ENCODE measurements at regions not wholly inside any gene's neighbourhood (a gene's known extent, or its start where the extent isn't known, plus 50 kb on each side); places are given as distances from the start of the nearest gene placed in this dataset.

DNA sequence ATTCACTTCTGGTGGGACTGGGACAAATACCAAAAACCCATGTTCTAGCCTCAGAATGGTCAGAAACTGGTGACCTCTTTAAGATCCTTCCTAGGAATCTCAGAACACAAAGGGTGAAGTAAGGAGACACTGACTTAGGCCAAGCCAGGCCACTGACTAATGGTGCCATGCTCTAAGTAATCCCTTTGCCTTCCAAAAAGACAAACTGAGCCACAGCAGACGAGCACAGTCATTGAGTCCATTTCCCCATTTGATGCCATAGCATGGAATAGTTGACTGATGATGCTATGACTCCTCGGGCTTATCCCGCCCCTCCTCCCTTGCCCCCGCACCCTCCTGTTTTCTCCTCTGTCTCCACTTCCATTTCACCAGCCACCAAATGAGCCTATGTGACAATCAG lies 145.8 kb upstream of the ZNF648 start:
- DNase-seq (ENCODE audit: low read depth, low spot score) (no peak), ATAC-seq (no peak)
- no peaks in the 10 kb centered on the region for H3K27me3 ChIP-seq (ENCODE audit: insufficient read depth, low read length)
- H3K9me3 ChIP-seq (ENCODE audit: control insufficient read depth in 1 of 2, insufficient read depth in 1 of 2, low read depth in 1 of 2, low read length in 2 of 2): no peaks in the 10 kb centered on the region
- no peak overlapping the region for H3K4me3 ChIP-seq (replicated peaks in 1 of 2; ENCODE audit: low read depth in 1 of 2, low read length in 2 of 2)
- H3K4me2 ChIP-seq (ENCODE audit: low read length): no peak overlapping the region
- H4K20me1 ChIP-seq (ENCODE audit: insufficient read depth): no peaks in the 10 kb centered on the region
- POLR2A ChIA-PET: no interaction called here
- no peaks in the 10 kb centered on the region for H3K79me2 ChIP-seq (ENCODE audit: insufficient read depth, low read length)
- no peak overlapping the region for H3K27ac ChIP-seq (ENCODE audit: low read depth, low read length)
- H3K9me2 ChIP-seq (ENCODE audit: insufficient read depth): no peaks in the 10 kb centered on the region
- H3K4me1 ChIP-seq (ENCODE audit: control insufficient read depth in 1 of 2, insufficient read depth in 2 of 2, low read length in 2 of 2): no peaks in the 10 kb centered on the region
- no peak overlapping the region for H3K9ac ChIP-seq (ENCODE audit: low read length)
- RAD21 ChIA-PET (ENCODE audit: low non-redundant PET in 1 of 2, low total read pairs in 2 of 2, uncharacterized antibody in 2 of 2, unreplicated experiment in 2 of 2): no interaction called here
- BruUV-seq (replicated peaks): no TSS peak
- TF ChIP-seq POLR2AphosphoS5 (IDR thresholded peaks at IDR 0.05; ENCODE audit: low read depth, low read length) (no peak), ATF3 (IDR thresholded peaks at IDR 0.05) (no peak), ZFX (IDR thresholded peaks at IDR 0.05) (no peak), RAD21 (IDR thresholded peaks at IDR 0.05; ENCODE audit: low read depth) (no peak), SP1 (IDR thresholded peaks at IDR 0.05; ENCODE audit: low read depth) (no peak), ELF1 (IDR thresholded peaks at IDR 0.05; ENCODE audit: borderline replicate concordance, low read depth) (no peak), YY1 (IDR thresholded peaks at IDR 0.05; ENCODE audit: extremely low read depth, insufficient replicate concordance, low read depth, low read length) (no peak), CBX3 (IDR thresholded peaks at IDR 0.05; ENCODE audit: low read depth) (no peak)
- TF ChIP-seq, protein P1, sequence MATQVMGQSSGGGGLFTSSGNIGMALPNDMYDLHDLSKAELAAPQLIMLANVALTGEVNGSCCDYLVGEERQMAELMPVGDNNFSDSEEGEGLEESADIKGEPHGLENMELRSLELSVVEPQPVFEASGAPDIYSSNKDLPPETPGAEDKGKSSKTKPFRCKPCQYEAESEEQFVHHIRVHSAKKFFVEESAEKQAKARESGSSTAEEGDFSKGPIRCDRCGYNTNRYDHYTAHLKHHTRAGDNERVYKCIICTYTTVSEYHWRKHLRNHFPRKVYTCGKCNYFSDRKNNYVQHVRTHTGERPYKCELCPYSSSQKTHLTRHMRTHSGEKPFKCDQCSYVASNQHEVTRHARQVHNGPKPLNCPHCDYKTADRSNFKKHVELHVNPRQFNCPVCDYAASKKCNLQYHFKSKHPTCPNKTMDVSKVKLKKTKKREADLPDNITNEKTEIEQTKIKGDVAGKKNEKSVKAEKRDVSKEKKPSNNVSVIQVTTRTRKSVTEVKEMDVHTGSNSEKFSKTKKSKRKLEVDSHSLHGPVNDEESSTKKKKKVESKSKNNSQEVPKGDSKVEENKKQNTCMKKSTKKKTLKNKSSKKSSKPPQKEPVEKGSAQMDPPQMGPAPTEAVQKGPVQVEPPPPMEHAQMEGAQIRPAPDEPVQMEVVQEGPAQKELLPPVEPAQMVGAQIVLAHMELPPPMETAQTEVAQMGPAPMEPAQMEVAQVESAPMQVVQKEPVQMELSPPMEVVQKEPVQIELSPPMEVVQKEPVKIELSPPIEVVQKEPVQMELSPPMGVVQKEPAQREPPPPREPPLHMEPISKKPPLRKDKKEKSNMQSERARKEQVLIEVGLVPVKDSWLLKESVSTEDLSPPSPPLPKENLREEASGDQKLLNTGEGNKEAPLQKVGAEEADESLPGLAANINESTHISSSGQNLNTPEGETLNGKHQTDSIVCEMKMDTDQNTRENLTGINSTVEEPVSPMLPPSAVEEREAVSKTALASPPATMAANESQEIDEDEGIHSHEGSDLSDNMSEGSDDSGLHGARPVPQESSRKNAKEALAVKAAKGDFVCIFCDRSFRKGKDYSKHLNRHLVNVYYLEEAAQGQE (IDR thresholded peaks at IDR 0.05; ENCODE audit: low read depth): no peak
- TF ChIP-seq, protein P2, sequence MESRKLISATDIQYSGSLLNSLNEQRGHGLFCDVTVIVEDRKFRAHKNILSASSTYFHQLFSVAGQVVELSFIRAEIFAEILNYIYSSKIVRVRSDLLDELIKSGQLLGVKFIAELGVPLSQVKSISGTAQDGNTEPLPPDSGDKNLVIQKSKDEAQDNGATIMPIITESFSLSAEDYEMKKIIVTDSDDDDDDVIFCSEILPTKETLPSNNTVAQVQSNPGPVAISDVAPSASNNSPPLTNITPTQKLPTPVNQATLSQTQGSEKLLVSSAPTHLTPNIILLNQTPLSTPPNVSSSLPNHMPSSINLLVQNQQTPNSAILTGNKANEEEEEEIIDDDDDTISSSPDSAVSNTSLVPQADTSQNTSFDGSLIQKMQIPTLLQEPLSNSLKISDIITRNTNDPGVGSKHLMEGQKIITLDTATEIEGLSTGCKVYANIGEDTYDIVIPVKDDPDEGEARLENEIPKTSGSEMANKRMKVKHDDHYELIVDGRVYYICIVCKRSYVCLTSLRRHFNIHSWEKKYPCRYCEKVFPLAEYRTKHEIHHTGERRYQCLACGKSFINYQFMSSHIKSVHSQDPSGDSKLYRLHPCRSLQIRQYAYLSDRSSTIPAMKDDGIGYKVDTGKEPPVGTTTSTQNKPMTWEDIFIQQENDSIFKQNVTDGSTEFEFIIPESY (IDR thresholded peaks at IDR 0.05; ENCODE audit: extremely low read depth, insufficient replicate concordance, low read length): no peak
- no peak overlapping the region for H2AFZ ChIP-seq (ENCODE audit: low read depth, low read length, poor library complexity, severe bottlenecking)
- no peaks in the 10 kb centered on the region for H3K36me3 ChIP-seq (ENCODE audit: control insufficient read depth in 1 of 2, insufficient read depth in 2 of 2, low read length in 2 of 2)
- CTCF ChIA-PET: no interaction called here
- intact Hi-C loops (cut with micrococcal nuclease): no loop called here

All from HCT116 (cell line).